ENCODE measurements at regions not wholly inside any gene's neighbourhood (a gene's known extent, or its start where the extent isn't known, plus 50 kb on each side); places are given as distances from the start of the nearest gene placed in this dataset.

GRCh38 chr2:64781711-64782390 is 128.1 kb upstream of the SERTAD2 start:
- Mint-ChIP-seq H3K4me1 (peaks cover 24% of the 10 kb centered on the region), H3K27ac (peak overlapping the region; percentile 47), H3K9me3 (no peaks in the 10 kb centered on the region), H3K36me3 (no peaks in the 10 kb centered on the region), H3K4me3 (no peak overlapping the region), H3K27me3 (ENCODE audit: low read depth) (no peaks in the 10 kb centered on the region)
- TF ChIP-seq, protein P1, sequence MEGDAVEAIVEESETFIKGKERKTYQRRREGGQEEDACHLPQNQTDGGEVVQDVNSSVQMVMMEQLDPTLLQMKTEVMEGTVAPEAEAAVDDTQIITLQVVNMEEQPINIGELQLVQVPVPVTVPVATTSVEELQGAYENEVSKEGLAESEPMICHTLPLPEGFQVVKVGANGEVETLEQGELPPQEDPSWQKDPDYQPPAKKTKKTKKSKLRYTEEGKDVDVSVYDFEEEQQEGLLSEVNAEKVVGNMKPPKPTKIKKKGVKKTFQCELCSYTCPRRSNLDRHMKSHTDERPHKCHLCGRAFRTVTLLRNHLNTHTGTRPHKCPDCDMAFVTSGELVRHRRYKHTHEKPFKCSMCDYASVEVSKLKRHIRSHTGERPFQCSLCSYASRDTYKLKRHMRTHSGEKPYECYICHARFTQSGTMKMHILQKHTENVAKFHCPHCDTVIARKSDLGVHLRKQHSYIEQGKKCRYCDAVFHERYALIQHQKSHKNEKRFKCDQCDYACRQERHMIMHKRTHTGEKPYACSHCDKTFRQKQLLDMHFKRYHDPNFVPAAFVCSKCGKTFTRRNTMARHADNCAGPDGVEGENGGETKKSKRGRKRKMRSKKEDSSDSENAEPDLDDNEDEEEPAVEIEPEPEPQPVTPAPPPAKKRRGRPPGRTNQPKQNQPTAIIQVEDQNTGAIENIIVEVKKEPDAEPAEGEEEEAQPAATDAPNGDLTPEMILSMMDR (IDR thresholded peaks at IDR 0.05; ENCODE audit: unreplicated experiment): no peak
- no peak for DNase-seq (ENCODE audit: low spot score in 2 of 2, unreplicated experiment in 2 of 2)

DNA sequence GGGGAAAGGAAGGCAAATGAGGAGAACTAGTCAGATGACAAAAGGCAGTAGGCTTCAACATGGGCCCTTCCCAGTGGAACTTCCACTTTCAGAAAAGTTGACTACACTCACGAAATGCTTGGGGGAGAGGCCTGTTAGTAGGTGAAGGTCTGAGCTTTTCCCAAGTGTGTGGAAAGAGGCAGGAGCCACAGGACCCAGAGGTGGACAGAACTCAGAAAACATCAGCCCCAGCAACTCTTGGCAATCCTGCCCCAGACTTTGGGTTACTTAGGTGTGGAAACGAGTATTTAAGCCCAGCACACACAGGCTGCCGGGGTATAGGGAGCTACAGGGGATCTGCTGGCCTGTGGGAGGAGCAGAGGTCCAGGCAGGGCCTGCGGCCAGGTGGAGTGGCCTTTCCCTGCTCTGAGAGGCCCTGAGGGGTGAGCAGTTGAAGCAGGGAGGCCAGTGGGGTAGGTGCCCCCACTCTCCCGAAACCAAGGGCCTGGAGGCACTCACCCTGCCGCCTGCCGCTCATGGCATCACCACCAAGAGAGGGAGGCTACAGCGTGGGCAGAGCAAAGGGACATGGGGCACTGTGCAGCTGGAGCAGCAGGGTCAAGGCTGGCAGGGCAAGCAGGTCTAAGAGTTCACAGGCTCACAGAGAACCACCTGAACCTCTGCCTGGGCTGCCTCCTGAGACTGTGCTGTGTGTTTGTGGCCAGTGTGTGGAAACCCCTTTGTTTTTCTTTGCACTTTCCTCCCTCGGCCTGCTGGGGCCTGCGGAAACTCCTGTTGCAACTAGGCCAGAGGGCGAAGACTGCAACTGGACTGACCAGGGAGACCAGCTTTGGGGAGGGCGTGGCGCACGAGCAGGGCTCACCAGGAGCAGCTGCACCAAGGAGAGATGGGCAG is 130.7 kb upstream of the SERTAD2 start:
- TF ChIP-seq, protein P1 (IDR thresholded peaks at IDR 0.05; ENCODE audit: unreplicated experiment): no peak
- no peak for DNase-seq (ENCODE audit: low spot score in 2 of 2, unreplicated experiment in 2 of 2)
- Mint-ChIP-seq H3K4me3 (no peak overlapping the region), H3K36me3 (no peaks in the 10 kb centered on the region), H3K27me3 (ENCODE audit: low read depth) (no peaks in the 10 kb centered on the region), H3K9me3 (no peaks in the 10 kb centered on the region), H3K27ac (no peak overlapping the region), H3K4me1 (peaks cover 14% of the 10 kb centered on the region)

GRCh38 chr2:64785245-64785644 is 131.5 kb upstream of the SERTAD2 start:
- H3K27ac Mint-ChIP-seq: no peak overlapping the region
- TF ChIP-seq, protein P1 (IDR thresholded peaks at IDR 0.05; ENCODE audit: unreplicated experiment): no peak
- no peak for DNase-seq (ENCODE audit: low spot score in 2 of 2, unreplicated experiment in 2 of 2)
- H3K4me1 Mint-ChIP-seq: peaks cover 7% of the 10 kb centered on the region
- H3K27me3 Mint-ChIP-seq (ENCODE audit: low read depth): no peaks in the 10 kb centered on the region
- H3K9me3 Mint-ChIP-seq: no peaks in the 10 kb centered on the region
- no peak overlapping the region for H3K4me3 Mint-ChIP-seq
- H3K36me3 Mint-ChIP-seq: no peaks in the 10 kb centered on the region

GRCh38 chr2:64786343-64787018 is 132.8 kb upstream of the SERTAD2 start:
- no peak overlapping the region for H3K4me3 Mint-ChIP-seq
- DNase-seq (ENCODE audit: low spot score in 2 of 2, unreplicated experiment in 2 of 2): no peak
- no peaks in the 10 kb centered on the region for H3K27me3 Mint-ChIP-seq (ENCODE audit: low read depth)
- no peaks in the 10 kb centered on the region for H3K36me3 Mint-ChIP-seq
- H3K4me1 Mint-ChIP-seq: peaks cover 3% of the 10 kb centered on the region
- no peaks in the 10 kb centered on the region for H3K9me3 Mint-ChIP-seq
- TF ChIP-seq, protein P1 (IDR thresholded peaks at IDR 0.05; ENCODE audit: unreplicated experiment): no peak
- no peak overlapping the region for H3K27ac Mint-ChIP-seq

DNA sequence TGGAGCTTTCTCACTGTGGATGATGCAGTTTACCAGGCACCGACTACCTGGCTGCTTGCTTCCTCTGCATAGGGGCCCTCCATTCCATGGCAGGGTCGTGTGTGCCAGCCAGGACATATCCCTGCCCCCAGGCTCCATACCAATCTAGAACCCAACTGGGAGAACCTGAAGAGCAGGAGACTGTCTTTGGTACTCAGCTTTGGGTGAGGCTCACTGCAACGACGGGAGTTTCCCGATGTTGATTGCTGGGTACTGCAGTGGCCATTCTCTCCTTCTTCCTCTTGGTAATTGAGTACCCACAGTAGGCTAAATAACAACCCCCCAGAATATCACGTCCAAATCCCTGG is 133.3 kb upstream of the SERTAD2 start:
- H3K27me3 Mint-ChIP-seq (ENCODE audit: low read depth): no peaks in the 10 kb centered on the region
- no peaks in the 10 kb centered on the region for H3K36me3 Mint-ChIP-seq
- H3K4me3 Mint-ChIP-seq: no peak overlapping the region
- H3K27ac Mint-ChIP-seq: no peak overlapping the region
- DNase-seq (ENCODE audit: low spot score in 2 of 2, unreplicated experiment in 2 of 2): no peak
- TF ChIP-seq, protein P1 (IDR thresholded peaks at IDR 0.05; ENCODE audit: unreplicated experiment): no peak
- no peaks in the 10 kb centered on the region for H3K9me3 Mint-ChIP-seq
- H3K4me1 Mint-ChIP-seq: no peaks in the 10 kb centered on the region
